ENCODE measurements at regions not wholly inside any gene's neighbourhood (a gene's known extent, or its start where the extent isn't known, plus 50 kb on each side); places are given as distances from the start of the nearest gene placed in this dataset.

DNA sequence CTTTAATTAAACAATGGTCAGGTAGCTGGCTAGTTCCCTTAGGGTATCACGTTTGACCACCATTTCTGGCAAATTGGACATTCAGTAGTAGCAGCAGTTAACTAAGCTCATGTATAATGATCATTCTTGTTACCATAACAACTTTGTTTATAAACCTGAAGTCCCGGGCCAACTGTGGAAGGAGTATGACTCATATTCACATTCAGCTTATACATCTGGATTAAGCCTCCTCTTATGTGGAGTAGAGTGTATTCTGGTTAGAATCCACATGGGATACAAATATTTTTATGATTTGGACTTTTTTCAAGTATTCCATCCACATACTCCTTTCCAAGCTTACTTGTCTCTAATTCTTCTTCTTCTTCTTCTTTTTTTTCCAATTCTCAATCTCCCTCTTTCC lies 70.3 kb upstream of the ZSWIM2 start:
- TF ChIP-seq ZFX (IDR thresholded peaks at IDR 0.05) (no peak), CTCF (conservative IDR thresholded peaks at IDR 0.05) (no peak)
- no peak overlapping the region for H3K27ac ChIP-seq

- H3K27ac ChIP-seq, result no peak overlapping the region
- TF ChIP-seq ZFX (IDR thresholded peaks at IDR 0.05) (no peak), CTCF (conservative IDR thresholded peaks at IDR 0.05) (no peak)
Observed at GRCh38 chr2:186918495-186918894, 69.5 kb upstream of the ZSWIM2 start.

GRCh38 chr2:186917866-186918265 lies 68.9 kb upstream of the ZSWIM2 start:
- TF ChIP-seq CTCF (conservative IDR thresholded peaks at IDR 0.05), result no peak
- TF ChIP-seq ZFX (IDR thresholded peaks at IDR 0.05), result no peak

GRCh38 chr2:186913870-186914269 lies 64.9 kb upstream of the ZSWIM2 start:
- TF ChIP-seq CTCF (conservative IDR thresholded peaks at IDR 0.05), result no peak
- no peak for TF ChIP-seq ZFX (IDR thresholded peaks at IDR 0.05)
- H3K27ac ChIP-seq, result no peak overlapping the region

More at GRCh38 chr2:186917866-186918265, 68.9 kb upstream of the ZSWIM2 start:
- H3K27ac ChIP-seq, result no peak overlapping the region

DNA sequence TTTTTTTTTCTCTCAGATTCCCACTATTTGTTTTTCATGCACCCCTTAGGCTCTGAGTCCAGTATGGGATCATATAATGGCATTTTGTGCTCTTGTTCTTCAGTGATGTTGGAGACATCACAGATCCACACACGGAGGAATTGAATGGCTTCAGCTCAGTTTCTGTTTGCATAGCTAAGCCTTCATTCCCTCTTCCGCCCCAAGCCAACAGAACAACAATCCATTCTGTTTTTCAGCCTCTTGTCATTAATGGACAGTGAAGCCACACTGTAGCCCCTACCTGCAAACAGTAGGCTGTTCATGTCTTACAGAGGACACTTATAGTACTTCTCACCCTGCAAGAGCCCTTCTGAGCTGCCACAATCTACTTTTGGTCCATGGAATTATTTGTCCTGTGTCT lies 64.0 kb upstream of the ZSWIM2 start:
- H3K27ac ChIP-seq, result no peak overlapping the region
- TF ChIP-seq CTCF (conservative IDR thresholded peaks at IDR 0.05) (no peak), ZFX (IDR thresholded peaks at IDR 0.05) (no peak)

DNA sequence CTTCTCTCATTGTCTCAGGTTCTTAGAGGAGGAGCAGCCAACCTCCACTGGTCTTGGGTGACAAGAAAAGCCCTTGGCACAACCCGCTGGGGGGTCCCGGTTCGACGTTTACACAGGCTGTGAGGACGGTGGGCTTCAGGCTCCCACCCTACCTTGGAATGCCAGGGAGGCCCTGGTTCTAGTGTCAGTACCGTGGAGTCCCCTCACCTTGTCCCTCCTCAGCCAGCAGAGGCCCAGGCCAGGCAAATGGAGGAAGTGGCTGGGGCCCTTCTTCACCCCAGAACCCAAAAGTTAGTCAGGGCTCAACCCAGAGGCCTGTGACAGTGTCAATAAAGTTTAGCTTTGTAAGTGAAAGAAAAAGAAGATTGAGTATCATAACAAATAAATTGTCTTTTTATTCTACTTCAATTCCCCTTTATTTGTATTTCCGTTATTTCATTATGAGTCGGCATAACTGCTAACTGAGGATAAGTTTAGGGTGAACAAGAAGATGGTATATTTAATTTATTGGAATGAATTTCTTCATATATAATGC lies 62.6 kb upstream of the ZSWIM2 start:
- no peak for TF ChIP-seq ZFX (IDR thresholded peaks at IDR 0.05)
- TF ChIP-seq CTCF (conservative IDR thresholded peaks at IDR 0.05), result no peak

DNA sequence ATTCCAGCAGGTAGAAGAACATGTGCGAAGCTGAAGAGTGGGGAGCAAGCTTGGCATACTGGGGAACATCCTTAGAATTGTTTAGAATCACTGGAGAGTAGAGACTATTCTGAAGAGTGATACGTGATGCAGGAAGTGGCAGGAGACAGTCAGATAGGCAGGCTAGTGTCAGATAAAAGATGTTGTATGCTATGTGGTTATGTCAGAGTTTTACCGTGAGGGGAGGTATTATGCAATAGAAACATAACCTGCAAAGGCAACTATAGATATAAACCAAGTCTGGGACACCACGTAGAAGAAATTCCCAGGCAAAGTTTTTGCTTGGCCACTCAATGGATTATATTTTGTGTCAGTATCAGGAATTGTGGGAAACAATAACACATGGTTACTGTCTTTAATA lies 62.0 kb upstream of the ZSWIM2 start:
- TF ChIP-seq ZFX (IDR thresholded peaks at IDR 0.05), result no peak
- no peak for TF ChIP-seq CTCF (conservative IDR thresholded peaks at IDR 0.05)
- H3K27ac ChIP-seq, result no peak overlapping the region

More for the DNA sequence above, 62.6 kb upstream of the ZSWIM2 start:
- H3K27ac ChIP-seq, result no peak overlapping the region
